ENCODE measurements at regions not wholly inside any gene's neighbourhood (a gene's known extent, or its start where the extent isn't known, plus 50 kb on each side); places are given as distances from the start of the nearest gene placed in this dataset.
"Not testable (repeated sequence)": the region's sequence is repeated elsewhere in the genome, so short reads cannot be mapped to it uniquely, and the experiment has no call there.

DNA sequence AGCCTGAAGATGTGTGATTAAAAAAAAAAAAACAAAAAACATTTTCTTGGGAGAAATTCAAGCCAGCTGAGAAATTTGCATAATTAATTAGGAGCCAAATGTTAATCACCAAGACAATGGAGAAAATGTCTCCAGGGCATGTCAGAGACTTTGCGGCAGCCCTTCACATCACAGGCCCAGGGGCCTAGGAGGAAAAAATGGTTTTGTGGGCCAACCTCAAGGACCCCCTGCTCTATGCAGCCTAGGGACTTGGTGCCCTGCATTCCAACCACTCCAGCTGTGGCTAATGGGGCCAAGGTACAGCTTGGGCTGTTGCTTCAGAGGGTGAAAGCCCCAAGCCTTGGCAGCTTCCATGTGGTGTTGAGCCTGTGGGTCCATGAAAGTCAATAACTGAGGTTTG is 241.9 kb upstream of the THUMPD2 start:
- DNase-seq (ENCODE audit: extremely low read depth, low read depth): no peak
- TF ChIP-seq, protein P1, sequence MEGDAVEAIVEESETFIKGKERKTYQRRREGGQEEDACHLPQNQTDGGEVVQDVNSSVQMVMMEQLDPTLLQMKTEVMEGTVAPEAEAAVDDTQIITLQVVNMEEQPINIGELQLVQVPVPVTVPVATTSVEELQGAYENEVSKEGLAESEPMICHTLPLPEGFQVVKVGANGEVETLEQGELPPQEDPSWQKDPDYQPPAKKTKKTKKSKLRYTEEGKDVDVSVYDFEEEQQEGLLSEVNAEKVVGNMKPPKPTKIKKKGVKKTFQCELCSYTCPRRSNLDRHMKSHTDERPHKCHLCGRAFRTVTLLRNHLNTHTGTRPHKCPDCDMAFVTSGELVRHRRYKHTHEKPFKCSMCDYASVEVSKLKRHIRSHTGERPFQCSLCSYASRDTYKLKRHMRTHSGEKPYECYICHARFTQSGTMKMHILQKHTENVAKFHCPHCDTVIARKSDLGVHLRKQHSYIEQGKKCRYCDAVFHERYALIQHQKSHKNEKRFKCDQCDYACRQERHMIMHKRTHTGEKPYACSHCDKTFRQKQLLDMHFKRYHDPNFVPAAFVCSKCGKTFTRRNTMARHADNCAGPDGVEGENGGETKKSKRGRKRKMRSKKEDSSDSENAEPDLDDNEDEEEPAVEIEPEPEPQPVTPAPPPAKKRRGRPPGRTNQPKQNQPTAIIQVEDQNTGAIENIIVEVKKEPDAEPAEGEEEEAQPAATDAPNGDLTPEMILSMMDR (IDR thresholded peaks at IDR 0.05; ENCODE audit: low read depth, low read length): no peak

DNA sequence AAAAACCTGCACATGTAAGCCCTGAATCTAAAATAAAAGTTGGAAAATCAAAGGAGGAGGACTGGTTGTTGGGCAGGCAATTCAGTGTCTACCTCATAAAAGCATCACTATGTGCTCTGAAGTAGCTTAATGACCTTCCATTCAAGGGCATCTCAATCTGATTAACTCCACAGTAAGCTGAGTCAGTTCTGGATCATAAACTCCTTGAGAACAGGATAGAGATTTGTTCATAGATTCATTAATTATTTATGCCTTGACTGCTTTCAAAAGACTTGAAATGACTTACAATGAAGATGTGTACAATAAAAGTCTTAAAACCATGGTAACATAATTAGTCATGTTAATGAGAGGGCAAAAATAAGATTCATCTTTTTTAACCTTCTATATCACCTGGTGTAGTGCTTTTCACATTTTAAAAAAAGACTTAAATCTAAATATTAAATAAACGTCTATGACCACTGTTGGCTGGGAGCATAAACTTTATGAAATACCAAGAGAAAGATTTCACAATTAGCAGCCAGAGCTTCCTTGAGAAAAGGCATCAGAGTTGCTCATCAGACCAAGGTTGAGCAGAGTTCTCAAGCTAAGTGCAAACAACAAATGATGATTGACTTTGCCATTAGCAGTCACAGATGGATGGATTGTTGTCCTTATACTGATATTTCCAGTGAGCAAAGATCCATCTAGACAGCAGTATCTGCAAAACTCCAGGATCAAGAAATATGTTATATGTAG is 237.3 kb upstream of the THUMPD2 start:
- TF ChIP-seq, protein P1 (IDR thresholded peaks at IDR 0.05; ENCODE audit: low read depth, low read length): no peak

DNA sequence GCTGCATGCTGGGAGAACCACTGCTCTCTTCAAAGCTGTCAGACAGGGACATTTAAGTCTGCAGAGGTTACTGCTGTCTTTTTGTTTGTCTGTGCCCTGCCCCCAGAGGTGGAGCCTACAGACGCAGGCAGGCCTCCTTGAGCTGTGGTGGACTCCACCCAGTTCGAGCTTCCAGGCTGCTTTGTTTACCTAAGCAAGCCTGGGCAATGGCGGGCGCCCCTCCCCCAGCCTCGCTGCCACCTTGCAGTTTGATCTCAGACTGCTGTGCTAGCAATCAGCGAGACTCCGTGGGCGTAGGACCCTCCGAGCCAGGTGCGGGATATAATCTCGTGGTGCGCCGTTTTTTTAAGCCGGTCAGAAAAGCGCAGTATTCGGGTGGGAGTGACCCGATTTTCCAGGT is 234.9 kb upstream of the THUMPD2 start:
- not testable (repeated sequence) for DNase-seq (ENCODE audit: extremely low read depth, low read depth)

More for the DNA sequence above, 237.3 kb upstream of the THUMPD2 start:
- no peak for DNase-seq (ENCODE audit: extremely low read depth, low read depth)

DNA sequence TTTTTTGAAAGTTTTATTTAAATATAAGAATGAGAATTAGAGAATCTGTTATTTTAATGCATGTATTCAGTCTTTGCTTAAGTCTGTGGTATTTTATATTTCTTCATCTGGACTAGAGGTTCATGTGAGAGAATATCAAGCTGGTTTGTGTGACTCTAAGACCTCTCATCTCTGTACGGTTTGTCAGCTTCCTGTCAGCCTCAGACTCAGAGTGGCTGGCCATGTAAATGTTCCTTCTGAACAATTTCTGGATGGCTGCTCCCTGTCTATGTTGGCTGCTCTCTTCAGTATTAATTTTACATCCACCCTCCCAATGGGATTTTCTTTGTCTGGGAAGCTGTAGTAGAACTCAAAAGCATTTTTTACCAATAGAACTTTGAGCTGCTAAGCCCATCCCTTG is 225.3 kb upstream of the THUMPD2 start:
- no peak for DNase-seq (ENCODE audit: extremely low read depth, low read depth)
- TF ChIP-seq, protein P1 (IDR thresholded peaks at IDR 0.05; ENCODE audit: low read depth, low read length): no peak

DNA sequence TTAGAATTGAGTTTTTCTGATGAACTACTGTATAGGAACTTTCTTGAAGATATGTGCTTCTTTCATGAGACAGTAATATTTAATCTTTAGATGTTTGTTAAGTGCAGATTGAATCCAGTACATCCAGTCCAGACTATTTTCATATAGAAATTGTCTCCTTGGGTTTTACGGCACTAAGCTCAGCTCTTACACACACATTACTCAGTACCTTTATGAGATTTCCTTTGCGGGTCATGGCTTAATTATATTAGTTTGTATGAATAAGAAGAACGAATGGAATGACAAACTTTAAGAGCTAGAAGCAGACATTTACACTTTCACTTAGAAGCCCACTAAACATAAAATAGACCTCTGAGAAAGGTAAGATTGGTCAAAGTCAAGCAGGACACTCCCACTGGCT is 223.3 kb upstream of the THUMPD2 start:
- no peak for DNase-seq (ENCODE audit: extremely low read depth, low read depth)
- TF ChIP-seq, protein P1 (IDR thresholded peaks at IDR 0.05; ENCODE audit: low read depth, low read length): no peak

DNA sequence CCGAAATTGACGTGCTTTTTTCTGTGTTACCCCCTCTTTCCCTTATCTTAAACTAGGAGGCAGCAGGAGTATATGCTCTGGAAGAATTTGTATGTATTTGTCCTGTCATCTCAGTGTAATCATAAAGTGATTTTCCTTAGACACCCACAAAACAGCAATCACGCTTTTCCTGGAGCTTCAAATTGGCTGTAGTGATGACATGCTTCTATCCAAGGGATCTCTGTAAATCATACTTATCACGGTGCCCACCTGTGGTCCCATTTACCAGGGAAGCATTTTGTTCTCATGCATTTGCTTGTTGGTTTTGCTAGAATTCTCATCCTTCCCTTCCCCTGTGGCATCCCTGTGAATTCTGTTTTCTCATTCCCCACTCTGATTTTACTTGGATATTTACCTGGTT is 220.8 kb upstream of the THUMPD2 start:
- no peak for DNase-seq (ENCODE audit: extremely low read depth, low read depth)
- TF ChIP-seq, protein P1 (IDR thresholded peaks at IDR 0.05; ENCODE audit: low read depth, low read length): no peak

DNA sequence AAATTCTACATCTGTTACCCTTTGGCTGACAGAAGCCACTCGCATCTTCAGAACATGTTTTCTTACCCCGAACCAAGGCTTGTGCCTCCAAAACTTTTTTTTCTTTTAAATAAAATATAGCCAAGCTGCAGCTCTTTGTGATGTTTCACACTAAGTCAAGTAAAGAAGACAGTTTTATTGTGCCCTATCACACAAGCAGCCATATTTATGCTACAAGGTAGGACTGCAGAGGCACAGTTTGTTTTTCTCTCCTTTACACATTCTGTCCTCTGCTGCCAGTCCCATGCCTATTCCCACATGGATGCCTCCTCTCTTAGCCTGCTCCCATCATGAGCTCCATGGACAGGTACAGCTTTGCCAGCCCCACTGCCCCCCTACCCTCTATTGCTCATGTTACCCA is 219.6 kb upstream of the THUMPD2 start:
- no peak for DNase-seq (ENCODE audit: extremely low read depth, low read depth)
- TF ChIP-seq, protein P1 (IDR thresholded peaks at IDR 0.05; ENCODE audit: low read depth, low read length): no peak

DNA sequence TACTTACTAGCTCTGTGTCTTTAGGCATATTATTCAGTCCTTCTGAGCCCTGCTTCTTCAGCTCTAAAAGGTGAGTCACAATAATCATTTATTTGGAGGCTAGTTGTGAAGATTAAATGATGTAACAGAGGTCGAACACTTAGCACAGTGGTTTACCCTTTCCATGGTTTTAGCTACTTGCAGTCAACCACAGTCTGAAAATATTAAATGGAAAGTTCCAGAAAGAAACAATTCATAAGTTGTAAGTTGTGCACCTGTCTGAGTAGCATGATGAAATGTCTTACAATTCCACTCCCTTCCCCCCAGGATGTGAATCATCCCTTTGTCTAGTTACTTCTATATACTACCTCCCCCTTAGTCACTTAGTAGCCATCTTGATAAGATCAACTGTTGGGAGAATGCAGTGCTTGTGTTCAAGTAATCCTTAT is 217.6 kb upstream of the THUMPD2 start:
- TF ChIP-seq, protein P1 (IDR thresholded peaks at IDR 0.05; ENCODE audit: low read depth, low read length): no peak
- peak; percentile 24 for DNase-seq (ENCODE audit: extremely low read depth, low read depth)

All from AG09319 (cell line).